Brain microvascular endothelial cell (primary cell): ENCODE measurements at regions not wholly inside any gene's neighbourhood (a gene's known extent, or its start where the extent isn't known, plus 50 kb on each side); places are given as distances from the start of the nearest gene placed in this dataset.
A peak's percentile ranks its signal among the peaks of the same experiment; 100 is the strongest.

Source experiments
- DNase-seq: peaks from one replicate; pipeline ENCODE4 v3.0.0-alpha.2; 2020
- H3K27ac ChIP-seq: fragments of 250-450 bp; sonication (Bioruptor Pico); 2 replicates; pipeline ENCODE4 v1.5.1; 2020; ENCODE audit warnings: mild to moderate bottlenecking, moderate library complexity
- H3K27me3 ChIP-seq: fragments of 250-450 bp; sonication (Bioruptor Pico); replicated peaks from 2 replicates; pipeline ENCODE4 v1.5.1; 2020; ENCODE audit warnings: mild to moderate bottlenecking
- H3K36me3 ChIP-seq: fragments of 250-450 bp; sonication (Bioruptor Pico); replicated peaks from 2 replicates; pipeline ENCODE4 v1.5.1; 2020; ENCODE audit warnings: mild to moderate bottlenecking
- H3K4me3 ChIP-seq: 2 replicates; pipeline ENCODE4 v1.5.1; 2011; ENCODE audit warnings: low read depth, mild to moderate bottlenecking, control low read depth, low read length, moderate library complexity
- CTCF ChIP-seq: IDR thresholded peaks from 2 replicates; pipeline ENCODE4 v1.5.1; 2011; ENCODE audit warnings: low read depth, mild to moderate bottlenecking, moderate library complexity, low read length, control low read depth, inconsistent platforms; ENCODE audit errors: missing control alignments
- in situ Hi-C: cut with HindIII; loops from 2 replicates; pipeline ENCODE4 v1.10.0; 2017; ENCODE audit warnings: low sequenced_read_pairs, low pct_ligation_motif_present

GRCh38 chr3:193798051-193798450, 205.0 kb downstream of the OPA1 start:
- in situ Hi-C loops = no loop called here
- H3K4me3 ChIP-seq = no peak overlapping the region
- DNase-seq = no peak
- H3K36me3 ChIP-seq = no peaks in the 10 kb centered on the region
- TF ChIP-seq CTCF = no peak
- no peak overlapping the region for H3K27ac ChIP-seq
- H3K27me3 ChIP-seq = peaks cover 54% of the 10 kb centered on the region

GRCh38 chr3:193800138-193801043, 207.4 kb downstream of the OPA1 start:
- no peak for TF ChIP-seq CTCF
- Histone ChIP-seq H3K27ac (no peak overlapping the region), H3K4me3 (no peak overlapping the region), H3K36me3 (no peaks in the 10 kb centered on the region), H3K27me3 (peaks cover 39% of the 10 kb centered on the region)
- no peak for DNase-seq
- in situ Hi-C loops = no loop called here

GRCh38 chr3:193801097-193801496, 208.1 kb downstream of the OPA1 start:
- TF ChIP-seq CTCF = no peak

GRCh38 chr3:193803288-193803687, 210.3 kb downstream of the OPA1 start:
- DNase-seq = no peak
- no peak for TF ChIP-seq CTCF
- H3K27ac ChIP-seq = no peak overlapping the region
- H3K4me3 ChIP-seq = no peak overlapping the region
- no peaks in the 10 kb centered on the region for H3K36me3 ChIP-seq
- peaks cover 42% of the 10 kb centered on the region for H3K27me3 ChIP-seq
- in situ Hi-C loops = no loop called here

More at GRCh38 chr3:193801097-193801496, 208.1 kb downstream of the OPA1 start:
- in situ Hi-C loops = no loop called here
- DNase-seq = no peak
- H3K36me3 ChIP-seq = no peaks in the 10 kb centered on the region
- H3K27ac ChIP-seq = no peak overlapping the region
- no peak overlapping the region for H3K4me3 ChIP-seq
- H3K27me3 ChIP-seq = peaks cover 38% of the 10 kb centered on the region

- DNase-seq = peak; percentile 89
- peaks cover 49% of the 10 kb centered on the region for H3K27me3 ChIP-seq
- TF ChIP-seq CTCF = no peak
- no peak overlapping the region for H3K27ac ChIP-seq
- H3K36me3 ChIP-seq = no peaks in the 10 kb centered on the region
- in situ Hi-C loops = no loop called here
- no peak overlapping the region for H3K4me3 ChIP-seq
Measured at GRCh38 chr3:193805448-193805847, 212.4 kb downstream of the OPA1 start.
